Transverse colon (tissue), 4 donors: ENCODE measurements at regions not wholly inside any gene's neighbourhood (a gene's known extent, or its start where the extent isn't known, plus 50 kb on each side); places are given as distances from the start of the nearest gene placed in this dataset.

Source experiments
- DNase-seq: peaks from one replicate; pipeline ENCODE4 v3.0.0-alpha.2; 2019
- H3K27ac ChIP-seq, 4 donors: fragments of 200-600 bp; sonication (generic); 2 replicates each; pipeline ENCODE4 v1.5.1; 2016 to 2018; ENCODE audit warnings: inconsistent platforms in 4 of 4
- H3K27me3 ChIP-seq: fragments of 200-600 bp; sonication (generic); 2 replicates; pipeline ENCODE4 v1.5.1; 2017; ENCODE audit warnings: inconsistent platforms
- H3K36me3 ChIP-seq, 4 donors: fragments of 200-600 bp; sonication (generic); 2 replicates each; pipeline ENCODE4 v1.5.1; 2017 to 2019; ENCODE audit warnings: inconsistent platforms in 4 of 4
- H3K4me1 ChIP-seq, 4 donors: fragments of 200-600 bp; sonication (generic); 2 replicates each; pipeline ENCODE4 v1.5.1; 2017 to 2020; ENCODE audit warnings: inconsistent platforms in 4 of 4
- H3K4me3 ChIP-seq, 4 donors: fragments of 200-600 bp; sonication (generic); 1 replicate in 1 of 4; 2 replicates in 3 of 4; pipeline versions ENCODE4 v1.5.1 to v1.6.1; 2017 to 2019; ENCODE audit warnings: inconsistent platforms in 4 of 4
- H3K9me3 ChIP-seq, 2 donors: fragments of 200-600 bp; sonication (generic); 2 replicates each; pipeline ENCODE4 v1.5.1; 2017 to 2019; ENCODE audit warnings: inconsistent platforms in 2 of 2
- CTCF ChIP-seq, 5 experiments: fragments of 200-600 bp in 3 of 5; fragments of 450-650 bp in 2 of 5; sonication (generic) in 3 of 5; IDR thresholded peaks; 1 replicate in 2 of 5; 2 replicates in 3 of 5; pipeline ENCODE4 v1.5.1; 2016 to 2017; ENCODE audit warnings: antibody characterized with exemption in 5 of 5, inconsistent platforms in 3 of 5, mild to moderate bottlenecking in 2 of 5, moderate library complexity in 1 of 5
- EP300 ChIP-seq: sonication (generic); formaldehyde crosslinking; IDR thresholded peaks from one replicate; pipeline ENCODE4 v1.6.1; 2017; ENCODE audit warnings: antibody characterized with exemption, low read depth
- POLR2A ChIP-seq: fragments of 450-650 bp; IDR thresholded peaks from one replicate; pipeline ENCODE4 v1.6.1; 2016; ENCODE audit warnings: antibody characterized with exemption, mild to moderate bottlenecking, moderate library complexity
- POLR2AphosphoS5 ChIP-seq, 3 donors: sonication (generic); formaldehyde crosslinking; IDR thresholded peaks; one replicate each; pipeline ENCODE4 v1.6.1; 2016; ENCODE audit warnings: antibody characterized with exemption in 3 of 3
- whole genome bisulfite sequencing, 2 donors: methylation state at CpG; one replicate each; pipeline ENCODE4 v1.1.5; 2018; ENCODE audit warnings: low coverage in 1 of 2; 5-methylcytosine and 5-hydroxymethylcytosine counted together
- in situ Hi-C, 4 donors: fragments of 200-750 bp; cut with MboI; loops; one replicate each; pipeline versions ENCODE4 v1.15.0 to v1.15.1; 2017; ENCODE audit warnings: low sequenced_read_pairs in 3 of 4, low pct_ligation_motif_present in 1 of 4, low pct_unique_long_range_greater_than_20kb in 1 of 4
- intact Hi-C: fragments of 100-400 bp; cut with DNase I; formaldehyde crosslinking; loops from one replicate; pipeline ENCODE4 v1.15.1; 2023; ENCODE audit warnings: low total_unique reads

DNA sequence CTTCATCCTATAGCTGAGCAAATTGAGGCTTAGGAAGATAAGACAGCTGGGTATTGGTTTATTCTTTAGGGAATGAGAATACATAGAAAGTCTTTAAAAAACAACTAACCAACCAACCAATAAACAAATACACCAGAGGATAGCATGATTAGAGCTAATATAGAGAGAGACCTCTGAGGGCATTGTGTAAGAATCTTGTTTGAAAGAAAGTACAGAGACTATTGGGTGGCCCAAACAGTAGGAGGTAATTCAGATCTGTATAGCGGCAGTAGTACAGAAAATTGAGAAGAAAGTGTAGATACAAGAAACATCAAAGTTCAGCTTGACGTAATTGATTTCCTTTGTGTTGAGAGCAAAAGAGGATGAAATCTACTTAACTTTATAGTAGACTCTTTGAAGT, 1951.0 kb upstream of the ADGRL3 start:
- WGBS, 2 donors: 50 to 59% methylated on average over 2 of the region's 2 CpGs
- H3K9me3 ChIP-seq: no peaks in the 10 kb centered on the region

GRCh38 chr4:59258002-59258401, 1942.1 kb upstream of the ADGRL3 start:
- Histone ChIP-seq H3K36me3 (no peaks in the 10 kb centered on the region), H3K27ac (no peak overlapping the region), H3K4me1 (no peaks in the 10 kb centered on the region), H3K27me3 (no peaks in the 10 kb centered on the region), H3K9me3 (no peaks in the 10 kb centered on the region), H3K4me3 (no peak overlapping the region)
- no peak for TF ChIP-seq EP300
- no peak for TF ChIP-seq POLR2A
- no peak for TF ChIP-seq CTCF (IDR thresholded peaks at IDR 0.05)
- TF ChIP-seq POLR2AphosphoS5 (IDR thresholded peaks at IDR 0.05): no peak
- intact Hi-C loops: loop anchor here (2.0 kb wide), 1 partner anchor 17 kb away; no protein-coding TSS in a partner anchor
- 71 to 86% methylated on average over 2 of the region's 2 CpGs for WGBS, 2 donors
- DNase-seq: no peak
- in situ Hi-C loops: no loop called here

More for the DNA sequence above, 1951.0 kb upstream of the ADGRL3 start:
- no peak for DNase-seq
- Histone ChIP-seq H3K27me3 (no peaks in the 10 kb centered on the region), H3K4me1 (no peaks in the 10 kb centered on the region), H3K36me3 (no peaks in the 10 kb centered on the region), H3K4me3 (no peak overlapping the region), H3K27ac (no peak overlapping the region)
- intact Hi-C loops (no loop called here), in situ Hi-C loops (no loop called here)
- no peak for TF ChIP-seq EP300
- TF ChIP-seq CTCF (IDR thresholded peaks at IDR 0.05): no peak
- TF ChIP-seq POLR2AphosphoS5 (IDR thresholded peaks at IDR 0.05): no peak
- TF ChIP-seq POLR2A: no peak

- Histone ChIP-seq H3K4me3 (no peak overlapping the region), H3K9me3 (no peaks in the 10 kb centered on the region), H3K36me3 (no peaks in the 10 kb centered on the region), H3K4me1 (no peaks in the 10 kb centered on the region), H3K27me3 (no peaks in the 10 kb centered on the region), H3K27ac (no peak overlapping the region)
- no peak for DNase-seq
- TF ChIP-seq POLR2AphosphoS5 (IDR thresholded peaks at IDR 0.05) (no peak), EP300 (no peak), CTCF (IDR thresholded peaks at IDR 0.05) (no peak), POLR2A (no peak)
- in situ Hi-C loops: no loop called here
- intact Hi-C loops: no loop called here
Measured at GRCh38 chr4:59307609-59308008, 1892.5 kb upstream of the ADGRL3 start.

DNA sequence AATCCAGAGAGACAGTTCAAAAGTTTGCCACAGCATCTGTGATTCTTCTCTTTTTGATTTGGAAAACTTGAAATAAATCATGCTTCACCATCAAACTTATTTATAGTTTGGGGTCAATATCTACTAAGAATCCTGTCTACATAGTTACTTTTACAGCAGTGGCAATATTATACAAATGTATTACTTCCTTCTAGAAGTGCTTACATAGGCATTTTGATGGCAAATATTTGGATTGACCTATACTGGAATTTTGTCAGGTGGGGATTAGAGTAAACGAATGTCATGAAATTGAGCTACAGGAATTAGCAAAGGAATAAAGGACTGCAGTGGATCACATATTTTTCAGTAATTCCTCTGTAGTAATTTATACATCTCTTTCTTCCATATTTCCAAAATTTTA, 1885.5 kb upstream of the ADGRL3 start:
- WGBS, 2 donors: 0 to 63% methylated on average over 1 of the region's 1 CpG
- no peak overlapping the region for H3K4me3 ChIP-seq
- H3K36me3 ChIP-seq: no peaks in the 10 kb centered on the region
- DNase-seq: no peak
- TF ChIP-seq EP300 (no peak), POLR2A (no peak), CTCF (IDR thresholded peaks at IDR 0.05) (no peak), POLR2AphosphoS5 (IDR thresholded peaks at IDR 0.05) (no peak)
- H3K27me3 ChIP-seq: no peaks in the 10 kb centered on the region
- in situ Hi-C loops: no loop called here
- no peaks in the 10 kb centered on the region for H3K4me1 ChIP-seq
- intact Hi-C loops: no loop called here
- no peaks in the 10 kb centered on the region for H3K9me3 ChIP-seq
- no peak overlapping the region for H3K27ac ChIP-seq
